ENCODE measurements at regions not wholly inside any gene's neighbourhood (a gene's known extent, or its start where the extent isn't known, plus 50 kb on each side); places are given as distances from the start of the nearest gene placed in this dataset.

DNA sequence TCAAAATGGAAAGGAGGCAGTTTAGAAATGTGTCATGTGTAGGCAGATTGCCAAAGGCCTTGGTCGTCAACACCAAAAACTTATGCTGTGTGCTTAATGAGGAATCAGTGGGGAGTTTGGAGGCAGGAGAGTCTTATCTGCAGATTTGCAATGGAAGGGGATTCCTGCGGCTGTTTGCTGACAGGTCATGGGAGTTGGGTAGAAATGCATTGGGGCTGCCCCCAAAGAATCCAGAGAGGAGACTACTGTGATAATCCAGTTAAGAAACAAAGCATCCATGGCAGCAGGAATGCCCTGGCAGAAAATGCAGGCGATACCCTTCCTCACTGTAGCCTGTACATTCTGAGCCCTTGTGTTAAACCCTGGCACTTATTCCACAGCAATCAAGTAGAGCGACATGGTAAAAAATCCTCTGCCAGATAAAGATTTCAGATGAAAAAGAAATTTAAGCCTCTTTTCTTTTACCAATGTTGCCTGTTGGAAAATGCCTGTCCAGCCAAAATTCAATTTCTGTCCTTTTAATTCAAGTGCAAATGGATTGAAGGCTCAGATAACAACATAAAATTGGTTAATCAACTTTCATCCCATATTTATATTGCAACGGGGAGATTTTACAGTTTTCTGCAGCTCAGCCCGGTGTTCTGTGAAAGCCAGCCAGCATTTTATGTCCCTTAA lies 491.0 kb upstream of the CDH5 start:
- DNase-seq, result no peak

DNA sequence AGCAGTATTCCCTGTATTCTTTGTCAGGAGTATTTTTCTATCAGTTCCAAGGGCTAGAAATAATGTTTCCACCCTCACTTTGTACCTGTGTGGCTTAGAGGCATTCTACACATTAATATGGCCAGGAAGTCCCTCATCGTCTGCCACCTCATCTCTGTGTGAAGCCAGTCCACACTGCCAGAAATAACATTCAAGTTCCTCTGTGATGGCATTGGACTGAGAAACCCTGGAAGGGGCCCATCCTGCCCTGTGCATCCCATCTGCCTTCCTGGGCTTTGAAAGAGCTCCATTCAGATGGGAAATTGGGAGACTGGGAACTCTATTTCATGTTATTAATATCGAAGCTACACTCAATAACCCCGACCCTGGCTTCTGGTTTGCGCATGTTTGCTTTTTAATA lies 497.2 kb upstream of the CDH5 start:
- no peak for DNase-seq

DNA sequence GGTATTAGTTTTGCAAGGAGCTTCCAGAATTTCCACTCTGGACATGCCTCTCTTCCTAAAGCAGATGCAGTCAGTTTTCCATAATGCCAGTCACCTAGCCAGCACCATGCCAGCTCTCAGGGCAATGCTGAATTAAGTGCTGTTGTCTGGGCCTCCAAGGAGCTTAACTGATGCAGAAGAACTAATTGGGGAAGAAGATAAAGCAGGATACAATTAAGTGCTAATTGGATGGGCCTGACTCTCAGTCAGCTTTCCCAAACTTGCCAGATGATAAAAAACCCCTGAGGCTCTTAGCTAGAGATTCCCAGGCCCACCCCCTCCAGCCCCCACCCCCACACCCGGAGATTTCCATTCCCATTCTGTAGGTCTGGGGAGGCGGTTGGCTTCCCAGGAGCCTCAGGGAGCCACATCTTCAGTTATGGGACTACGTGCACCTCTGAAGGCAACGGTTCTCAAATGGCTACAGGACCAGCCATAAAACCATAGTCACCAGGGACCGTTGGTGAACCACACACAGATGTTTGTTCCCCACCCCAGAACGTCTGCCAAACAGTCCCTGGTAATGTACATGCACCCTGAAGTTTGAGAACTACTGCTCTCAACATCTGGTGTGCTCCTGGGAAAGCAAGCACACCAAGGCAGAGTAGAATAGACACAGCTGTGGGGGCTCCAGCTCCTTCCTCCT lies 499.1 kb upstream of the CDH5 start:
- no peak for DNase-seq

GRCh38 chr16:65863236-65863635 lies 503.3 kb upstream of the CDH5 start:
- DNase-seq, result no peak

GRCh38 chr16:65861131-65861731 lies 505.3 kb upstream of the CDH5 start:
- DNase-seq, result no peak

DNA sequence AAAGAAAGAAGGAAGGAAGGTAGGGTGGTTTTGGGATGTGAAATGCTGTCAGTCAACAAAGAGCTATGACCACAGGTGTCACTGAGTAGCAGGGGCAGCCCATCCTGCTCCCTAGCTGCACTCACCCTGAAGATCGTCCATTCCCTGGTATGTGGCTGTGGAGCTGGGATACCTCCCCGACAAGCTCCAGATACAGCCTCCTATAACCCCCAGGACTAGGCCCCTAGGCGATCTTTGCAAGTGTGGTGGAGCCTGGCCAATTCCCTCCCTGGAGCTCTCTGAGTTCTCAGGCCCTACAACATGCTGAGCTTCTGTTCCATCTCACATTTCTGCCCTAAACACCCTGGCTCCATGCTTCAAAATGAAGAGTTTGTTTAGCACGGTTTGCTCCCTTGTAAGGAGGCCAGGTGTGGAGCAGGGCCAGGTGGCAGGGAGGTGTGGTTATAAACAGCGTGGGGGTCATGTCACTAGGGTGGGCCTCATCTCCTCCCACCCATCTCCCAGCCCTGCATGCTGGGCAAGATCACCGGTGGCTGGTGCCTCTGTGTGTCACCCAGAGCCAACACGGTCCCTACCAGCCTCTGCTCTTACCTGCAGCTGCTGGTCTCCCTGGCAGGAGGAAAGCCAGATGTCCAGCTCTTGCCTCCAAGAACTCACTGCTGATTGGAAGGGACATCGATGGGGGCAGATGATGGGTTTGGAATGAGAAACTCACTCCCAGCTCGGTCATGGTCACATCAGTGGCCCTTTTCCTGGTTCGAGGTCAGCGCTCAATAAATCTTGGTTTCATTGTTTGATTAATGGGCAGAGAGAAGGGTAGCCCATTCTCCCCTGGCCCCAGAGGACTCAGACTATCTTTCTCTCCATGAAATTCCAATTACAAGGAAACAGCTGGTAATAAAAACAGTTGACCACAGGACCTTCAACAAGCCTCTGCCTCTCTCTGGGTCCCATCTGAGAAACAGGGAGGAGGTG lies 511.0 kb upstream of the CDH5 start:
- no peak for DNase-seq

DNA sequence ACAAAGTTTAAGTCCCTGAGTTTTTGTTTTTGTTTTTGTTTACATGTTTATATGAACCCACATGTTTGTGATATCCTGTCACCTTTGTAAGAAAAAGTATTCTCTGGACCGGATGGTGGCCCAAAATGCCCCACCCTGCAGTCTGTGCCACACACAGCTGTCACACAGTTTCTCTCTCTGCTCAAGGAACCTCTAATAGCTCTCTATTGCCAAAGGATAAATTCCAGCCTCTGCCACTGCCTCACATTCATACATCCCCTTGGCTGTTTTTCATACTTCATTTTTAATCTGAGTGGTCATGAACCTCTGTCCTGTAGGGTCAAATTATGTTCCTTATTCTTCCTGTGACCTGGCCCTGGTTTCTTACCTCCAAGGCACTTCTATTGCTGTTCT lies 520.3 kb upstream of the CDH5 start:
- DNase-seq, result no peak

GRCh38 chr16:65845466-65846209 lies 520.9 kb upstream of the CDH5 start:
- DNase-seq, result no peak

DNA sequence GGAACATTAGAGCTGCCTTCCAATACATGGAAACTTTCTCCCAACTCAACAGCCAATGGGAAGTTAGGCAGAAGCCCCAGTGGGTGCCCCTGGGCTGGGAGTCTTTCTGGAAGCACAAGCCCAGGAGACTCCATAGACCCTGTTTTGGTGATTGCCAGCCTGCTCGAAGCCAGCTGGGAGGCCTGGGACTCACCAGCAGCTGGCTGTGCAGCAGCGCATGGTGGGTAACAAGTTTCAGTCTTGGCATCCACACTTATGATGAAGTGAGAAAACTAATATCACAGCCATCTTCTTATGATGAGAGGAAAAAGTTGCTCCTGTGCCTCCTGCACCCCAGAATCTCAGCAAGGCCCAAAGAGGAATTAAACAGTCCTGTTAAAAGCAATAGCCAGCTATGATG lies 522.5 kb upstream of the CDH5 start:
- no peak for DNase-seq

DNA sequence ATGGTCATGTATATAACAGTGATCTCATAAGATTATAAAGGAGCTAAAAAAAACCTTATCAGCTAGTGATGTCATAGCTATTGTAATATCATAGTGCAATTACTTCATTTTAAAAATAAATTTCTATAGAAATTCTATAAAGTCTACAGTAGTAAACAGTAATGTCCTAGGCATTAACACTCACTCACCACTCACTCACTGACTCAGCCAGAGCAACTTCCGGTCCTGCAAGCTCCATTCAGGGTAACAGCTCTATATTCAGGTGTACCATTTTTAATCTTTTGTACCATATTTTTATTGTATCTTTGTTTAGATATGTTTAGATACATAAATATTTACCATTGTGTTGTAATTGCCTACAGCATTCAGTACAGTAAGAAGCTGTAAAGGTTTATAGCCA lies 524.4 kb upstream of the CDH5 start:
- no peak for DNase-seq

DNA sequence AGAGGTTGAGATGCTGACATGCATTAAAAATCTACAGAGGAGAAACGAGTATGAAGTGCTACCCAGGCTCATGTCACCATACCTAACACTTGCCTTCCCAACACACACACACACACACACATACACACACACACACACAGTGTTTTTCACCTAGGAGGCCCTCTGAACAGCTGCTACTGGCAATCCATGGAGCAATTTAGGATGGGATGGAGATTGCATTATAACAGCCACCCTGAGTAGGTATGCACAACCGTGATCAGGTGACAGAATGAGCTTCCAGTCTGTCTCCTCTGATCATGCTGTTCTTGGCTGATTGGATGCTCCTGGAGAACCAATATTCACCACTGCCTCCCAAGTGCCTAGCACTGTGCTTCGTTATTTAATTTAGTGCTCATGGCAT lies 528.5 kb upstream of the CDH5 start:
- DNase-seq, result no peak

DNA sequence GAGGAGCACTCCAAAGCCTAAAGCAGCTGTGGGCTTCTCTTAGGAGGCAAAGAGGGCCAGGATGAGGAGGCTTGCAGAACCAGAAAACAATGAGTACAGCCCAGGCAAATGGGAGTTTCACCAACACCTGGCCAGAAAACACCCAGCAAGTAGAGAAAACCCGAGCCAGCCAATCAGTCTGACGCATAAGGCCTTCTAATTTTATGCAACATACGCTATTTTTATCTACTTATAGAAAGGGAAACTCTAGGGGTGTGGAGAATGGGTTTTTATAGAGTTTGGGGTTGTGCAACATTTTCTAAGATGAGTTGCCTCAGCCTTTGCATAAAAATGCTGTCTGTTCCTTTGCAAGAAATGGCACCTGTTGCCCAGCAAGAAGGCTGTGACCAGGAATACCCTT lies 529.0 kb upstream of the CDH5 start:
- DNase-seq, result no peak

DNA sequence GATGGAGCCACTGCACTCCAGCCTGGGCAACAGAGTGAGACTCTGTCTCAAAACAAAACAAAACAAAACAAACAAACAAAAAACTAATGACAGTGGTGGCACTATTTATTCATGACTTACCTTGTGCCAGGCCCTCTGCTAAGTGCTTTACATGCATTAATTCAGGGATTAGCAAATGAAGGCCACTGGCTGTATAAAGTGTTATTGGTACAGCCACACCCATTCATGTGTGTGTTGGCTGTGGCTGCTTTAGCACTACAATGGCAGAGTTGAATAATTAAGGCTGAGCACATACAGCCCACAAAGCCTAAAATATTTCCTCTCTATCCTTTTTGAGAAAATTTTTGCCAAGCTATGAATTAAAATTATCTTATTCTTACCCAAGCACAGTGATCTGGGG lies 531.8 kb upstream of the CDH5 start:
- no peak for DNase-seq

GRCh38 chr16:65833171-65833871 lies 533.2 kb upstream of the CDH5 start:
- DNase-seq, result no peak

DNA sequence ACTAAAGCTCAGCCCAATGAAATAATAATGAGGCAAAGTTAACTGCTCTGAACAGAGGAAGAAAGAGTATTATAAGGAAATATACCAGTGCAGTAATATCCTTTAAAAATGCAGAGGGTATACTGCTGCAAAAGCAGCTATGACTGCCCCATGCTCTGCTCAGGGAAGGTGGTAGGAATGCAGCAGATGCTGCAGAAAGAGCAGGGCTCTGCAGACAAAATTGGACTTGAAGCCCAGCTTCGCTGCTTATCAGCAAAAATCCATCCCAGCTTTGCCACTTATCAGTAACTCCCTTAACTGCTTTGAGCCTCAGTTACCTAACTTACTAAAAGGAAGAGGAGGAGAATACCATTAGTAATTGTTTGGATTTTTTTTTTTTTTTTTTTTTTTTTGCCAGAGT lies 533.8 kb upstream of the CDH5 start:
- DNase-seq, result peak; percentile 35

- no peak for DNase-seq
Measured at GRCh38 chr16:65831903-65832666, 534.4 kb upstream of the CDH5 start.

- no peak for DNase-seq
Measured at GRCh38 chr16:65829076-65829475, 537.4 kb upstream of the CDH5 start.

- no peak for DNase-seq
Measured at GRCh38 chr16:65828296-65828695, 538.2 kb upstream of the CDH5 start.

- no peak for DNase-seq
Measured at GRCh38 chr16:65827231-65827630, 539.3 kb upstream of the CDH5 start.

- no peak for DNase-seq
Measured at GRCh38 chr16:65825191-65825856, 541.2 kb upstream of the CDH5 start.

GRCh38 chr16:65822148-65822547 lies 544.3 kb upstream of the CDH5 start:
- no peak for DNase-seq

Data from OCI-M1 (cell line).